ENCODE measurements at regions not wholly inside any gene's neighbourhood (a gene's known extent, or its start where the extent isn't known, plus 50 kb on each side); places are given as distances from the start of the nearest gene placed in this dataset.

DNA sequence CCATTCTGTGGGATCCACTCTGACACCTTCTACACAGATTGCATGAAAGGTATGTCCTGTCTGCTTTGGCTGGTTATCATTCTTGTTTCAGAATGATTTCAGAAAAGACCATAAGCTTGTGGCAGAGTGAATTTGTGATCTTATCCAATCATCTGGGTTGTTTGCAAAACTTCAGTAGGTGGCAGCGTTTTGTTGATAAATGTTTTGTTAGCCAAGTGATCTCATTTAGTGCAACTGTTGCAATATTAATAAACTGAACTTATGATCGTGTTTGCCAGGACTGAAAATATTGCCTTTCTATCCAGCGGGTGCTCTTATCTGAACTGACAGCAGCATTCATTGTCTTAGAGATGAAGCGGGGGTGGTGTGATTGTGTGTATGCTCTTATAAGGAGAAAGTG lies 613.2 kb upstream of the NOX3 start:
- 52 to 62% methylated on average over 4 of the region's 4 CpGs for WGBS, 2 donors
- Histone ChIP-seq H3K4me3 (ENCODE audit: low read depth in 1 of 2, low read length in 2 of 2) (no peak overlapping the region), H3K9me3 (ENCODE audit: control insufficient read depth in 2 of 2, insufficient read depth in 1 of 2, low read depth in 1 of 2, low read length in 1 of 2) (no peaks in the 10 kb centered on the region), H3K4me1 (ENCODE audit: control insufficient read depth in 2 of 2, insufficient read depth in 2 of 2, low read length in 1 of 2) (no peaks in the 10 kb centered on the region), H3K36me3 (ENCODE audit: control insufficient read depth in 2 of 2, insufficient read depth in 2 of 2, low read length in 1 of 2) (no peaks in the 10 kb centered on the region), H3K27me3 (ENCODE audit: control insufficient read depth in 1 of 2, insufficient read depth in 2 of 2, low read length in 2 of 2) (no peaks in the 10 kb centered on the region), H3K27ac (ENCODE audit: low read depth in 2 of 2, low read length in 1 of 2) (no peak overlapping the region)

DNA sequence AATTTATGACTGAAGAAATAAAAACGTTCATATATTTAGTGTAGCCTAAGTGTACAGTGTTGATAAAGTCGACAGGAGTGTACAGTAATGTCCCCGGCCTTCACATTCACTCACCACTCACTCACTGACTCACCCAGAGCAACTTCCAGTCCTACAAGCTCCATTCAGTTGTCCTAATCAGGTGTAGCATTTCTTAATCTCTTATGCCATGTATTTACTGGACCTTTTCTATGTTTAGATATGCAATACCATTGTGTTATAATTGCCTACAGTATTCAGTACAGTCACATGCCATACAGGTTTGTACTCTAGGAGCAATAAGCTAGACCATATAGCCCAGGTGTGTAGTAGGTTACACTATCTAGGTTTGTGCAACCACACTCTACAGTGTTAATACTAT lies 610.2 kb upstream of the NOX3 start:
- Histone ChIP-seq H3K36me3 (ENCODE audit: control insufficient read depth in 2 of 2, insufficient read depth in 2 of 2, low read length in 1 of 2) (no peaks in the 10 kb centered on the region), H3K27ac (ENCODE audit: low read depth in 2 of 2, low read length in 1 of 2) (no peak overlapping the region), H3K4me1 (ENCODE audit: control insufficient read depth in 2 of 2, insufficient read depth in 2 of 2, low read length in 1 of 2) (no peaks in the 10 kb centered on the region), H3K9me3 (ENCODE audit: control insufficient read depth in 2 of 2, insufficient read depth in 1 of 2, low read depth in 1 of 2, low read length in 1 of 2) (peaks cover 0 to 2% of the 10 kb centered on the region in 2 donors), H3K4me3 (ENCODE audit: low read depth in 1 of 2, low read length in 2 of 2) (no peak overlapping the region), H3K27me3 (ENCODE audit: control insufficient read depth in 1 of 2, insufficient read depth in 2 of 2, low read length in 2 of 2) (no peaks in the 10 kb centered on the region)
- WGBS, 2 donors: 52 to 63% methylated on average over 3 of the region's 3 CpGs

- whole genome bisulfite sequencing, 2 donors: 52 to 56% methylated on average over 2 of the region's 2 CpGs
- H3K36me3 ChIP-seq (ENCODE audit: control insufficient read depth in 2 of 2, insufficient read depth in 2 of 2, low read length in 1 of 2): no peaks in the 10 kb centered on the region
- peaks cover 0 to 2% of the 10 kb centered on the region in 2 donors for H3K9me3 ChIP-seq (ENCODE audit: control insufficient read depth in 2 of 2, insufficient read depth in 1 of 2, low read depth in 1 of 2, low read length in 1 of 2)
- H3K27me3 ChIP-seq (ENCODE audit: control insufficient read depth in 1 of 2, insufficient read depth in 2 of 2, low read length in 2 of 2): no peaks in the 10 kb centered on the region
- no peaks in the 10 kb centered on the region for H3K4me1 ChIP-seq (ENCODE audit: control insufficient read depth in 2 of 2, insufficient read depth in 2 of 2, low read length in 1 of 2)
- H3K4me3 ChIP-seq (ENCODE audit: low read depth in 1 of 2, low read length in 2 of 2): no peak overlapping the region
- H3K27ac ChIP-seq (ENCODE audit: low read depth in 2 of 2, low read length in 1 of 2): no peak overlapping the region
Observed at GRCh38 chr6:156062091-156062563, 606.5 kb upstream of the NOX3 start.

- WGBS, 2 donors: 76 to 85% methylated on average over 6 of the region's 6 CpGs
- no peak overlapping the region for H3K27ac ChIP-seq (ENCODE audit: low read depth in 2 of 2, low read length in 1 of 2)
- H3K9me3 ChIP-seq (ENCODE audit: control insufficient read depth in 2 of 2, insufficient read depth in 1 of 2, low read depth in 1 of 2, low read length in 1 of 2): peaks cover 0 to 2% of the 10 kb centered on the region in 2 donors
- no peaks in the 10 kb centered on the region for H3K27me3 ChIP-seq (ENCODE audit: control insufficient read depth in 1 of 2, insufficient read depth in 2 of 2, low read length in 2 of 2)
- no peaks in the 10 kb centered on the region for H3K4me1 ChIP-seq (ENCODE audit: control insufficient read depth in 2 of 2, insufficient read depth in 2 of 2, low read length in 1 of 2)
- H3K4me3 ChIP-seq (ENCODE audit: low read depth in 1 of 2, low read length in 2 of 2): no peak overlapping the region
- H3K36me3 ChIP-seq (ENCODE audit: control insufficient read depth in 2 of 2, insufficient read depth in 2 of 2, low read length in 1 of 2): no peaks in the 10 kb centered on the region
Observed at GRCh38 chr6:156061465-156061864, 605.8 kb upstream of the NOX3 start.

DNA sequence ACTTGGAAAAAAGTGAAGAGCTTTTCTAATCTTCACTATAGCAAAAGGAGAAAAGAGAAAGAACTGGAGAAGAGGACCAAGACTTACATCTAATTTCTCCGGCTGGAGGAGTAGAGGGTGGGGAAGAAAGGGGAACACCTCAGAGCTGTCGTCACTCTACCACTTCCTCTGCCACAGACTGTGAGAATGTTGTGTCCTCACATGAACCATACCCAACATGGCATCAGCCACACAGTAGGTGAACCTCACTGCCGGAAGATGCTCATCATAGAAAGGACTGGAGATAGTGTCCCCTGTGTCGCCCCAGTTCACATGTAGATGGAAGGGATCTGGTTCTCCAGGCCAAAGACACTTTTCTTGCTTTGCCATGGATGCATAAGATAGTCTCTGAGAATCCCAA lies 604.4 kb upstream of the NOX3 start:
- Histone ChIP-seq H3K4me1 (ENCODE audit: control insufficient read depth in 2 of 2, insufficient read depth in 2 of 2, low read length in 1 of 2) (no peaks in the 10 kb centered on the region), H3K4me3 (ENCODE audit: low read depth in 1 of 2, low read length in 2 of 2) (no peak overlapping the region), H3K36me3 (ENCODE audit: control insufficient read depth in 2 of 2, insufficient read depth in 2 of 2, low read length in 1 of 2) (no peaks in the 10 kb centered on the region), H3K27me3 (ENCODE audit: control insufficient read depth in 1 of 2, insufficient read depth in 2 of 2, low read length in 2 of 2) (no peaks in the 10 kb centered on the region), H3K9me3 (ENCODE audit: control insufficient read depth in 2 of 2, insufficient read depth in 1 of 2, low read depth in 1 of 2, low read length in 1 of 2) (peaks cover 0 to 2% of the 10 kb centered on the region in 2 donors), H3K27ac (ENCODE audit: low read depth in 2 of 2, low read length in 1 of 2) (no peak overlapping the region)
- 72 to 80% methylated on average over 4 of the region's 4 CpGs for WGBS, 2 donors

- no peaks in the 10 kb centered on the region for H3K27me3 ChIP-seq (ENCODE audit: control insufficient read depth in 1 of 2, insufficient read depth in 2 of 2, low read length in 2 of 2)
- H3K4me3 ChIP-seq (ENCODE audit: low read depth in 1 of 2, low read length in 2 of 2): no peak overlapping the region
- H3K36me3 ChIP-seq (ENCODE audit: control insufficient read depth in 2 of 2, insufficient read depth in 2 of 2, low read length in 1 of 2): no peaks in the 10 kb centered on the region
- 86 to 92% methylated on average over 2 of the region's 2 CpGs for WGBS, 2 donors
- H3K9me3 ChIP-seq (ENCODE audit: control insufficient read depth in 2 of 2, insufficient read depth in 1 of 2, low read depth in 1 of 2, low read length in 1 of 2): peaks cover 0 to 2% of the 10 kb centered on the region in 2 donors
- no peak overlapping the region for H3K27ac ChIP-seq (ENCODE audit: low read depth in 2 of 2, low read length in 1 of 2)
- H3K4me1 ChIP-seq (ENCODE audit: control insufficient read depth in 2 of 2, insufficient read depth in 2 of 2, low read length in 1 of 2): no peaks in the 10 kb centered on the region
Observed at GRCh38 chr6:156058356-156058755, 602.7 kb upstream of the NOX3 start.

GRCh38 chr6:156057869-156058268 lies 602.2 kb upstream of the NOX3 start:
- Histone ChIP-seq H3K27me3 (ENCODE audit: control insufficient read depth in 1 of 2, insufficient read depth in 2 of 2, low read length in 2 of 2) (no peaks in the 10 kb centered on the region), H3K36me3 (ENCODE audit: control insufficient read depth in 2 of 2, insufficient read depth in 2 of 2, low read length in 1 of 2) (no peaks in the 10 kb centered on the region), H3K4me1 (ENCODE audit: control insufficient read depth in 2 of 2, insufficient read depth in 2 of 2, low read length in 1 of 2) (no peaks in the 10 kb centered on the region), H3K4me3 (ENCODE audit: low read depth in 1 of 2, low read length in 2 of 2) (no peak overlapping the region), H3K9me3 (ENCODE audit: control insufficient read depth in 2 of 2, insufficient read depth in 1 of 2, low read depth in 1 of 2, low read length in 1 of 2) (peaks cover 0 to under 1% of the 10 kb centered on the region in 2 donors), H3K27ac (ENCODE audit: low read depth in 2 of 2, low read length in 1 of 2) (no peak overlapping the region)
- 46 to 57% methylated on average over 5 of the region's 5 CpGs for WGBS, 2 donors

DNA sequence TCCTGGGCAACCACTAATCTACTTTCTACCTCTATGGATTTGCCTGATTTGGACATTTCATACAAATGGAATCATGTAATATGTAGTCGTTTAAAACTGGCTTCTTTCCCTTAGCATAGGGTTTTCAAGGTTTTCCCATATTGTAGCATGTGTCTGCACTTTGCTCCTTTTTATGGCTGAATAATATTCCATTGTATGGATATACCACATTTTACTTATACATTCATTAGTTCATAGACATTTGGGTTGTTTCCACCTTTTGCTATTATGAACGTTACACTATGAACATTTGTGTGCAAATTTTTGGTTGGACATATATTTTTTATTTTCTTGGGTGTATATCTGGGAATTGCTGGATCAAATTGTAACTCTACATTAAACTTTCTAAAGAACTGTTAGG lies 600.4 kb upstream of the NOX3 start:
- Histone ChIP-seq H3K27me3 (ENCODE audit: control insufficient read depth in 1 of 2, insufficient read depth in 2 of 2, low read length in 2 of 2) (no peaks in the 10 kb centered on the region), H3K9me3 (ENCODE audit: control insufficient read depth in 2 of 2, insufficient read depth in 1 of 2, low read depth in 1 of 2, low read length in 1 of 2) (no peaks in the 10 kb centered on the region), H3K4me1 (ENCODE audit: control insufficient read depth in 2 of 2, insufficient read depth in 2 of 2, low read length in 1 of 2) (no peaks in the 10 kb centered on the region), H3K36me3 (ENCODE audit: control insufficient read depth in 2 of 2, insufficient read depth in 2 of 2, low read length in 1 of 2) (no peaks in the 10 kb centered on the region), H3K27ac (ENCODE audit: low read depth in 2 of 2, low read length in 1 of 2) (no peak overlapping the region), H3K4me3 (ENCODE audit: low read depth in 1 of 2, low read length in 2 of 2) (no peak overlapping the region)
- 76 to 91% methylated on average over 2 of the region's 2 CpGs for WGBS, 2 donors

DNA sequence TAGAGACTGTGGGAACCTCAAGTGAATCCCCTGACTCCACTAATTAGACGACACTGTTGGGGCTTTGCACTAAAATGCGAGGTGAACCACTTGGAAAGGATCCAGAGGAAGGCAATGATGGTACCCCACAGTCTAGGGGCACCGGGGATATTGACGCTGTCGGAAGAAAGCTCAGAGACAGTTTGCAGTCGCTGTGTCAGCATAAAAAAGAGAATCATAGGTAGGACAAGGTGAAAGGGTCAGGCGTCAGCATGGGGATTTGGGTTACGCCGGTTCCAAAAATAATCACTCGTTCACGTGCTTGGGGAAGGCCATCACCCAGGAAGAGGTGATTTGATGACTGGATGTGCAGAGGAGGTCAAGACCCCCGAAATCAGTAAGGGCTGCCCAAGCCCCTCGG lies 598.0 kb upstream of the NOX3 start:
- Histone ChIP-seq H3K4me1 (ENCODE audit: control insufficient read depth in 2 of 2, insufficient read depth in 2 of 2, low read length in 1 of 2) (no peaks in the 10 kb centered on the region), H3K27ac (ENCODE audit: low read depth in 2 of 2, low read length in 1 of 2) (no peak overlapping the region), H3K36me3 (ENCODE audit: control insufficient read depth in 2 of 2, insufficient read depth in 2 of 2, low read length in 1 of 2) (no peaks in the 10 kb centered on the region), H3K27me3 (ENCODE audit: control insufficient read depth in 1 of 2, insufficient read depth in 2 of 2, low read length in 2 of 2) (no peaks in the 10 kb centered on the region), H3K9me3 (ENCODE audit: control insufficient read depth in 2 of 2, insufficient read depth in 1 of 2, low read depth in 1 of 2, low read length in 1 of 2) (no peaks in the 10 kb centered on the region), H3K4me3 (ENCODE audit: low read depth in 1 of 2, low read length in 2 of 2) (no peak overlapping the region)
- WGBS, 2 donors: 93 to 94% methylated on average over 13 of the region's 13 CpGs

DNA sequence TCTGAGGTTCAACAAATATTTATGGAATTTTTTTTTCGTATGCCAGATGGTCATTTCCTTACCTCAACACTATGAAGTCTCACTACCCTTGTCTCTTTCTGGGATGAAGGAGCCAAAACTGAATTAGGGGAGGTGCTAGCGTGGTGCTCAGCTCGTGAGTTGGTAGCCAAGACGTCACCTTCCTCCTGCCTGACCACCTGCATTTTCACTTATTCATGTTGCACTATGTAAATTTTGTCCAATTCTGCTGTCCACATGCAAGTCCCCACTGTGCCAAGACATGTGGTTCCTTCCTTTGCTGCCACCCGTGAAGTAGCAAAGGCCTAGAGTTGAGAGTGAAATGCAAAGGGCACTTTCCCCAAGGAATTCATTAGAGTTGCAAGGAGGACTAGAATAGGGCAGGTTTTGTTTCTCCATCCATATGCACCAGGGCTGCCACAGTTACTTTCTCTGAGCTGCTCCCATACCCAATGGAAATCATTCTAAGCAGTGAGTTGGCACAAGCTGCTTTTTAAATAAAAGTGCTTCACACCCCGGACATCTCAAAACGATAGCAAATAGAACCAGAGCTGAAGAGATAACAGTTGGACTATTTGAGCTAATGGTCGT lies 591.3 kb upstream of the NOX3 start:
- WGBS, 2 donors: 81 to 82% methylated on average over 8 of the region's 8 CpGs
- H3K27me3 ChIP-seq (ENCODE audit: control insufficient read depth in 1 of 2, insufficient read depth in 2 of 2, low read length in 2 of 2): no peaks in the 10 kb centered on the region
- H3K9me3 ChIP-seq (ENCODE audit: control insufficient read depth in 2 of 2, insufficient read depth in 1 of 2, low read depth in 1 of 2, low read length in 1 of 2): no peaks in the 10 kb centered on the region
- H3K4me1 ChIP-seq (ENCODE audit: control insufficient read depth in 2 of 2, insufficient read depth in 2 of 2, low read length in 1 of 2): no peaks in the 10 kb centered on the region
- no peak overlapping the region for H3K4me3 ChIP-seq (ENCODE audit: low read depth in 1 of 2, low read length in 2 of 2)
- no peak overlapping the region for H3K27ac ChIP-seq (ENCODE audit: low read depth in 2 of 2, low read length in 1 of 2)
- no peaks in the 10 kb centered on the region for H3K36me3 ChIP-seq (ENCODE audit: control insufficient read depth in 2 of 2, insufficient read depth in 2 of 2, low read length in 1 of 2)
